Trophoblast cell (in vitro differentiated cells and primary cell): ENCODE measurements at regions not wholly inside any gene's neighbourhood (a gene's known extent, or its start where the extent isn't known, plus 50 kb on each side); places are given as distances from the start of the nearest gene placed in this dataset.

Source experiments
- DNase-seq, 2 donors: peaks; one replicate each; pipeline ENCODE4 v3.0.0-alpha.2; 2016
- H2AFZ ChIP-seq: 2 replicates; pipeline ENCODE4 v1.6.1; 2013; ENCODE audit warnings: low read length, moderate library complexity, mild to moderate bottlenecking; ENCODE audit not compliant: insufficient read depth, poor library complexity
- H2AK5ac ChIP-seq: 2 replicates; pipeline ENCODE4 v1.6.1; 2013; ENCODE audit warnings: mild to moderate bottlenecking, low read length
- H2BK120ac ChIP-seq: 2 replicates; pipeline ENCODE4 v1.6.1; 2013; ENCODE audit warnings: low read length, mild to moderate bottlenecking, moderate library complexity; ENCODE audit not compliant: insufficient read depth, poor library complexity
- H2BK12ac ChIP-seq: 2 replicates; pipeline ENCODE4 v1.6.1; 2013; ENCODE audit warnings: mild to moderate bottlenecking, low read length, moderate library complexity
- H2BK5ac ChIP-seq: 2 replicates; pipeline ENCODE4 v1.6.1; 2013; ENCODE audit warnings: low read length, low read depth, moderate library complexity, mild to moderate bottlenecking; ENCODE audit not compliant: poor library complexity
- H3K14ac ChIP-seq: 2 replicates; pipeline ENCODE4 v1.6.1; 2013; ENCODE audit warnings: mild to moderate bottlenecking, low read length
- H3K18ac ChIP-seq: 2 replicates; pipeline ENCODE4 v1.6.1; 2013; ENCODE audit warnings: mild to moderate bottlenecking, low read length
- H3K23ac ChIP-seq: 2 replicates; pipeline ENCODE4 v1.6.1; 2013; ENCODE audit warnings: low read length
- H3K27ac ChIP-seq: 2 replicates; pipeline ENCODE4 v1.5.1; 2013; ENCODE audit warnings: low read depth, mild to moderate bottlenecking, inconsistent platforms, low read length, moderate library complexity
- H3K27me3 ChIP-seq: 2 replicates; pipeline ENCODE4 v1.6.1; 2013; ENCODE audit warnings: inconsistent platforms, mild to moderate bottlenecking, low read length, moderate library complexity; ENCODE audit not compliant: insufficient read depth
- H3K36me3 ChIP-seq, 2 experiments: 1 replicate in 1 of 2; 2 replicates in 1 of 2; pipeline ENCODE4 v1.6.1; 2013; ENCODE audit warnings: low read length in 2 of 2, mild to moderate bottlenecking in 2 of 2, moderate library complexity in 1 of 2; ENCODE audit not compliant: insufficient read depth in 2 of 2, control insufficient read depth in 1 of 2
- H3K4ac ChIP-seq: 2 replicates; pipeline ENCODE4 v1.6.1; 2013; ENCODE audit warnings: low read depth, mild to moderate bottlenecking, low read length, moderate library complexity
- H3K4me1 ChIP-seq, 2 experiments: 1 replicate in 1 of 2; 2 replicates in 1 of 2; pipeline ENCODE4 v1.6.1; 2013; ENCODE audit warnings: low read length in 2 of 2, mild to moderate bottlenecking in 2 of 2, moderate library complexity in 1 of 2; ENCODE audit not compliant: insufficient read depth in 2 of 2, control insufficient read depth in 1 of 2
- H3K4me2 ChIP-seq: 2 replicates; pipeline ENCODE4 v1.6.1; 2013; ENCODE audit warnings: inconsistent platforms, mild to moderate bottlenecking, low read length, moderate library complexity
- H3K4me3 ChIP-seq: 2 replicates; pipeline ENCODE4 v1.5.1; 2013; ENCODE audit warnings: mild to moderate bottlenecking, low read depth, low read length, inconsistent platforms
- H3K79me1 ChIP-seq: one replicate; pipeline ENCODE4 v1.6.1; 2013; ENCODE audit warnings: low read length
- H3K79me2 ChIP-seq: 2 replicates; pipeline ENCODE4 v1.6.1; 2013; ENCODE audit warnings: low read length, mild to moderate bottlenecking; ENCODE audit not compliant: control insufficient read depth, insufficient read depth, poor library complexity
- H3K9ac ChIP-seq: 2 replicates; pipeline ENCODE4 v1.6.1; 2013; ENCODE audit warnings: mild to moderate bottlenecking, low read length
- H3K9me3 ChIP-seq: 2 replicates; pipeline ENCODE4 v1.6.1; 2013; ENCODE audit warnings: low read depth, mild to moderate bottlenecking, control low read depth, inconsistent platforms, low read length; ENCODE audit not compliant: insufficient read depth
- H4K12ac ChIP-seq: 2 replicates; pipeline ENCODE4 v1.6.1; 2013; ENCODE audit warnings: low read depth, mild to moderate bottlenecking, low read length, moderate library complexity
- H4K8ac ChIP-seq: 2 replicates; pipeline ENCODE4 v1.6.1; 2013; ENCODE audit warnings: low read depth, mild to moderate bottlenecking, low read length, moderate library complexity
- H4K91ac ChIP-seq: one replicate; pipeline ENCODE4 v1.6.1; 2013; ENCODE audit warnings: low read depth, mild to moderate bottlenecking, low read length, moderate library complexity
- WGBS: extraction: QIAGEN DNeasy Blood & Tissue Kit; methylation state at CpG from one replicate; pipeline ENCODE4 v1.1.7; 2013; ENCODE audit warnings: missing lambda C conversion rate; ENCODE audit not compliant: insufficient read length, insufficient coverage; ENCODE audit errors: extremely low coverage; 5-methylcytosine and 5-hydroxymethylcytosine counted together

- no CpG with 5 or more reads among the region's 3 CpGs for WGBS
- DNase-seq = no peak
- no peak overlapping the region for H3K18ac ChIP-seq
- no peak overlapping the region for H4K12ac ChIP-seq
- H4K91ac ChIP-seq = no peak overlapping the region
- no peak overlapping the region for H3K23ac ChIP-seq
- H3K4me3 ChIP-seq = no peak overlapping the region
- H2BK120ac ChIP-seq = no peak overlapping the region
- H2BK12ac ChIP-seq = no peak overlapping the region
- H3K79me2 ChIP-seq = no peaks in the 10 kb centered on the region
- no peaks in the 10 kb centered on the region for H3K4me1 ChIP-seq
- no peaks in the 10 kb centered on the region for H3K9me3 ChIP-seq
- H3K4me2 ChIP-seq = no peak overlapping the region
- H2AK5ac ChIP-seq = no peak overlapping the region
- no peak overlapping the region for H3K27ac ChIP-seq
- H3K79me1 ChIP-seq = no peaks in the 10 kb centered on the region
- no peak overlapping the region for H4K8ac ChIP-seq
- H2BK5ac ChIP-seq = no peak overlapping the region
- no peaks in the 10 kb centered on the region for H3K36me3 ChIP-seq
- no peak overlapping the region for H2AFZ ChIP-seq
- no peaks in the 10 kb centered on the region for H3K27me3 ChIP-seq
- no peak overlapping the region for H3K9ac ChIP-seq
- H3K14ac ChIP-seq = no peak overlapping the region
- no peak overlapping the region for H3K4ac ChIP-seq
These were observed 79.1 kb upstream of the FSTL4 start for GRCh38 chr5:133691448-133691847.

- H3K9ac ChIP-seq = no peak overlapping the region
- no peaks in the 10 kb centered on the region for H3K36me3 ChIP-seq
- no peak overlapping the region for H2BK12ac ChIP-seq
- WGBS = no CpG with 5 or more reads among the region's 7 CpGs
- H3K27ac ChIP-seq = no peak overlapping the region
- no peaks in the 10 kb centered on the region for H3K4me1 ChIP-seq
- H3K4me3 ChIP-seq = no peak overlapping the region
- no peak overlapping the region for H2BK120ac ChIP-seq
- no peak overlapping the region for H3K14ac ChIP-seq
- no peak overlapping the region for H4K8ac ChIP-seq
- no peaks in the 10 kb centered on the region for H3K27me3 ChIP-seq
- H3K18ac ChIP-seq = no peak overlapping the region
- no peak for DNase-seq
- no peak overlapping the region for H3K4me2 ChIP-seq
- no peak overlapping the region for H4K91ac ChIP-seq
- no peak overlapping the region for H2AK5ac ChIP-seq
- H3K79me2 ChIP-seq = no peaks in the 10 kb centered on the region
- H2BK5ac ChIP-seq = no peak overlapping the region
- H3K9me3 ChIP-seq = no peaks in the 10 kb centered on the region
- H3K79me1 ChIP-seq = no peaks in the 10 kb centered on the region
- no peak overlapping the region for H3K23ac ChIP-seq
- H3K4ac ChIP-seq = no peak overlapping the region
- no peak overlapping the region for H4K12ac ChIP-seq
- no peak overlapping the region for H2AFZ ChIP-seq
These were observed 78.4 kb upstream of the FSTL4 start for GRCh38 chr5:133690746-133691145.

GRCh38 chr5:133688391-133688790, 76.0 kb upstream of the FSTL4 start:
- no peak overlapping the region for H3K4me2 ChIP-seq
- no peak overlapping the region for H3K23ac ChIP-seq
- no peak overlapping the region for H4K8ac ChIP-seq
- no peak overlapping the region for H2AK5ac ChIP-seq
- H2BK120ac ChIP-seq = no peak overlapping the region
- no peak overlapping the region for H3K14ac ChIP-seq
- no peak overlapping the region for H2AFZ ChIP-seq
- no peaks in the 10 kb centered on the region for H3K27me3 ChIP-seq
- no peak overlapping the region for H3K27ac ChIP-seq
- H2BK12ac ChIP-seq = no peak overlapping the region
- no peak overlapping the region for H3K4me3 ChIP-seq
- H3K18ac ChIP-seq = no peak overlapping the region
- H3K79me1 ChIP-seq = no peaks in the 10 kb centered on the region
- H3K36me3 ChIP-seq = no peaks in the 10 kb centered on the region
- no CpG with 5 or more reads among the region's 5 CpGs for WGBS
- no peak overlapping the region for H4K91ac ChIP-seq
- no peak overlapping the region for H3K4ac ChIP-seq
- no peak overlapping the region for H2BK5ac ChIP-seq
- DNase-seq = peak in 1 of 2 donors; percentile 41
- no peak overlapping the region for H3K9ac ChIP-seq
- no peaks in the 10 kb centered on the region for H3K9me3 ChIP-seq
- H3K4me1 ChIP-seq = no peaks in the 10 kb centered on the region
- H3K79me2 ChIP-seq = no peaks in the 10 kb centered on the region
- H4K12ac ChIP-seq = no peak overlapping the region

GRCh38 chr5:133687212-133688061, 75.1 kb upstream of the FSTL4 start:
- Histone ChIP-seq H4K12ac (no peak overlapping the region), H3K14ac (no peak overlapping the region), H2BK120ac (no peak overlapping the region), H2BK12ac (no peak overlapping the region), H2AK5ac (no peak overlapping the region), H3K4me1 (no peaks in the 10 kb centered on the region), H3K27me3 (no peaks in the 10 kb centered on the region), H3K79me1 (no peaks in the 10 kb centered on the region), H3K18ac (no peak overlapping the region), H3K4ac (no peak overlapping the region), H3K4me3 (no peak overlapping the region), H2AFZ (no peak overlapping the region), H3K79me2 (no peaks in the 10 kb centered on the region), H3K9ac (no peak overlapping the region), H3K9me3 (no peaks in the 10 kb centered on the region), H4K91ac (no peak overlapping the region), H3K4me2 (no peak overlapping the region), H3K36me3 (no peaks in the 10 kb centered on the region), H2BK5ac (no peak overlapping the region), H4K8ac (no peak overlapping the region), H3K23ac (no peak overlapping the region), H3K27ac (no peak overlapping the region)
- WGBS = no CpG with 5 or more reads among the region's 11 CpGs
- DNase-seq = no peak
